Adrenal gland (tissue), 5 donors: ENCODE measurements at regions not wholly inside any gene's neighbourhood (a gene's known extent, or its start where the extent isn't known, plus 50 kb on each side); places are given as distances from the start of the nearest gene placed in this dataset.

Experiments used
- CTCF ChIP-seq, 6 experiments: fragments of 450-650 bp in 4 of 6; fragments of 200-600 bp in 2 of 6; sonication (generic) in 1 of 6; IDR thresholded peaks; 1 replicate in 5 of 6; 2 replicates in 1 of 6; pipeline versions ENCODE4 v1.5.1 to v1.8.0; 2016 to 2021; ENCODE audit warnings: antibody characterized with exemption in 6 of 6, mild to moderate bottlenecking in 2 of 6, moderate library complexity in 1 of 6
- POLR2A ChIP-seq, 2 donors: fragments of 450-650 bp; IDR thresholded peaks; one replicate each; pipeline ENCODE4 v1.6.1; 2017; ENCODE audit warnings: antibody characterized with exemption in 2 of 2, mild to moderate bottlenecking in 2 of 2, moderate library complexity in 1 of 2
- donor health status: DM: no; HTN: no; CAD: no.

- TF ChIP-seq CTCF (IDR thresholded peaks at IDR 0.05) (no peak), POLR2A (IDR thresholded peaks at IDR 0.05) (no peak)
Measured at GRCh38 chr2:71813315-71813714, 334.3 kb downstream of the CYP26B1 start.
